ENCODE measurements at regions not wholly inside any gene's neighbourhood (a gene's known extent, or its start where the extent isn't known, plus 50 kb on each side); places are given as distances from the start of the nearest gene placed in this dataset.

- no peak for TF ChIP-seq POLR2A (IDR thresholded peaks at IDR 0.05)
- no peak for TF ChIP-seq CTCF (IDR thresholded peaks at IDR 0.05)
Measured at GRCh38 chr1:55781003-55781402, 565.8 kb upstream of the USP24 start.
